ENCODE measurements at regions not wholly inside any gene's neighbourhood (a gene's known extent, or its start where the extent isn't known, plus 50 kb on each side); places are given as distances from the start of the nearest gene placed in this dataset.
"Not testable (repeated sequence)": the region's sequence is repeated elsewhere in the genome, so short reads cannot be mapped to it uniquely, and the experiment has no call there.

- no peak for DNase-seq (ENCODE audit: low spot score)
Measured at GRCh38 chr18:73549236-73549635, 598.4 kb downstream of the FBXO15 start.

GRCh38 chr18:73545472-73545871 lies 602.2 kb downstream of the FBXO15 start:
- no peak for DNase-seq (ENCODE audit: low spot score)

- DNase-seq (ENCODE audit: low spot score), result no peak
Measured at GRCh38 chr18:73544617-73545016, 603.0 kb downstream of the FBXO15 start.

DNA sequence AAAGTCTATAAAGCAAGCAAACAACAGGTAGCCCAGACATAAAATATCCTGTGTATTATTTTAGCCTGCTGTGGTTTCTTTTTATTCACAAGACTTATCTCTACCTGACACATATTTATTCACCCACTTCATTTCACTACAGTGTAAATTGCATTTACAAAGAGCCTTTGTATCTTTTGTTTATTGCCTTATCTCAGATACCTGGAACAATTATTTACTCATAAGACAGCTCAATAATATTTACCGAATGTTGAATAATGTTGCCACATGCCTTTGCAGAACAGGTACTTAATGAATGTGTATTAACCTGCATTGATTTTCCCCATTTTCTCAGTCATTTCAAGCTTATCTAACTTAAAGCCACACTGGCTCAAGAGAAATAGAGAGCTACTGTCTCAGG lies 603.6 kb downstream of the FBXO15 start:
- no peak for DNase-seq (ENCODE audit: low spot score)

DNA sequence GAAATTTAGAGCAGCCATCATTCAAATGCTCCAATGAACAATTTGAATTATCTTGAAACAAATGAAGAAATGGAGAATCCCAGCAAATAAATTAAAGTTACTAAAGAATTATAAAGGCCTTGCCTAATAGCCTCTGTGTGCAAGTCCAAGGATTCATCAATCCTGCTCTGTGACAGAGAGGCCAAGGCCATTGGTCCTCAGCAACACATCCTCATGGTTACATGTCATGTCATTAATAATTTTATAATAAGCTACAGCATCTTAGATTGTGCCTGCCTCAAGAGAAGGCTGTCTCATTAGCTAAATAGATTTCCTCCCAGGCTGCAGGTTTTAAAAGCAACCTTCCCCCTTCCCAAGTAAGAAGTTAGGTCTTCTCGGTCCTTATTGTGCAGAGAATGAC lies 611.6 kb downstream of the FBXO15 start:
- DNase-seq (ENCODE audit: low spot score), result no peak

GRCh38 chr18:73535189-73535588 lies 612.4 kb downstream of the FBXO15 start:
- no peak for DNase-seq (ENCODE audit: low spot score)

- no peak for DNase-seq (ENCODE audit: low spot score)
Measured at GRCh38 chr18:73531601-73532000, 616.0 kb downstream of the FBXO15 start.

GRCh38 chr18:73528066-73528465 lies 619.6 kb downstream of the FBXO15 start:
- DNase-seq (ENCODE audit: low spot score), result no peak

GRCh38 chr18:73520229-73520628 lies 627.4 kb downstream of the FBXO15 start:
- DNase-seq (ENCODE audit: low spot score), result peak; percentile 35

DNA sequence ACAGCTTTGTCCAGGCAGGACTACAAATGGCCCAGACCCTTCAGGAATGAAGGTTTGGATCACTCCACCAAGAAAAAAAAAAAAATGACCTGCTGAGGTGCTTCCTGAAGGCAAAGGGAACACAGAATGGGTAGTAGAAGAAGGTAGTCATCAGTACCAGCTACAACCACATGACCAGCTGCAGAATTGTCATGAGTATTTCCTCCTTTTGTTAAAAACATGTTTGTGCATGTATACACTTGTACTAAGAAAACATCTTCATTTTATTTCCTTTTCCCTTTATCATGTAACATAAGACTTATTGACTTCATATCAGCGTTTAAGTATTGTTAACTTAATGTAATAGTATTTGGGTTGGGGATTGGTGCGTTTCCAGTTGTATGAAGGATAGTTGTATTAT lies 631.6 kb downstream of the FBXO15 start:
- DNase-seq (ENCODE audit: low spot score), result not testable (repeated sequence)

DNA sequence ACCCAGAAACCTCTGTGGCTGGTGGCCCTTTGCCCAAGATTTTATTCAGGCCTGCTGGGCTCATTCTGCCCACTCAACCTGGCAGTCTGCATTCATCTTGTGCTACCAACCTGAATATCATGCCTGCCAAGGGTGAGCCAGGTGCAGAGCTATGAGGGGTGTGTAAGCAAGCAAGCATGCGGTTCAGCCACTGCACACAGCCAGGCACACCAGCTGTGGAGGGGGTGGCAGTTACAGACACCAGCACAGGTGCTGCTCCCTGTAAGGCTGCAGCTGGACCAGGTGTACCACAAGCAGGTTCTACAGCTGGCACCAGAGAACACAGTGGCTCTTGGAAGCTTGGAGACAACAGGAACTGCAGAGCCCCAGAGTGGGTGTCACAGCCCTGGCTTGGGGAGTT lies 633.2 kb downstream of the FBXO15 start:
- DNase-seq (ENCODE audit: low spot score), result no peak

DNA sequence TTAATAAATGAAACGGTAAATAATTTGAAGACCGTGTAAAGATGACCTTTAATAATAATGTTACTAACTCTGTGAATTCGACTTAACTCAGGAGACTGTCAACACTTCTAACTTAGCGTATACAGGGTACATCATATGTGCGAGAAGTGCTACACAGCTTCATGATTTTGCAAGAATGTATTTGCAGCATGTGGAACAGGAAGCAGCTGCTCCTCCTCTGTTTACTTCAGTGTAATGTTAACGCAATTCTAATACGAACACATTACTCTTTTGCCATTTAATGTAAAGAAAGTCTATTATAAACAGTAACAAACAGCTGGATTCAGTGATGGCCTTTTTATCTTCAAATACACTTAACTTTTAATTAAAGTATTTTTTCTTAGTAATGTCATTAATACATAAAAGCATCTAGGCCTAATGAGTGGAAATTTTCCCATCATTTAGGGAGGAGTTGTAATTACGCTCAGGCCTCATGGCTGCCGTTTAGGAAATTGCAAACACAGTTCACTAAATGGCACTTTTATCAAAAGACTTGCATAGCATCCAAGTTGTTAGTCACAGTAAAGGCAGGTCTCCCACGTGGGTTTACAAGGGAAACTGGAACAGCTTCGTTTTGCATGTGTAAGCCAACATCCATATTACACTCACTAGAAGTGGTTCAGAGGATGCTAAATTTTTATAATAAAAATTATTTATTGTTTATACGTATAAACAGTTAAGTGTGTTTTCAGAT lies 635.7 kb downstream of the FBXO15 start:
- DNase-seq (ENCODE audit: low spot score), result no peak

GRCh38 chr18:73509460-73509859 lies 638.2 kb downstream of the FBXO15 start:
- DNase-seq (ENCODE audit: low spot score), result no peak

- DNase-seq (ENCODE audit: low spot score), result no peak
Measured at GRCh38 chr18:73503326-73503725, 635.5 kb upstream of the NETO1 start.

GRCh38 chr18:73487966-73488365 lies 620.2 kb upstream of the NETO1 start:
- DNase-seq (ENCODE audit: low spot score), result no peak

GRCh38 chr18:73485166-73485565 lies 617.4 kb upstream of the NETO1 start:
- DNase-seq (ENCODE audit: low spot score), result no peak

DNA sequence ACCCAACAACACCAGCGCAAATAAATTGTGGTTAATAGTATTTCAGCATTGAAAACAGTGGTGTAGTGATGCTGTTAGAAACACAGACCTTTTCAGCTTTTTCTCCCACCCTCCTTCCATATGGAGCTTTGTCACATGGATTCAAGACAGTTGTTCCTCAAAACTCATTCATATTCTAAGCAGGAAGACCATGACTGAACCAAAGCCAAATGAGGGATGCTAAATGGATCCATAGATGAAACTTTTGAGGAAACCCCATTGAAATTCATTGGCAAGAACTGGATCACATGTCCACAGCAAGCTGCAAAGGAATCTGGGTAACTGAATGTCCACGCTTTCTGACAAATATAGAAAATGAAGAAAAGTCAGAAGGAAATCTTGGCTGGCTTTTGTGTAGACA lies 615.1 kb upstream of the NETO1 start:
- no peak for DNase-seq (ENCODE audit: low spot score)

DNA sequence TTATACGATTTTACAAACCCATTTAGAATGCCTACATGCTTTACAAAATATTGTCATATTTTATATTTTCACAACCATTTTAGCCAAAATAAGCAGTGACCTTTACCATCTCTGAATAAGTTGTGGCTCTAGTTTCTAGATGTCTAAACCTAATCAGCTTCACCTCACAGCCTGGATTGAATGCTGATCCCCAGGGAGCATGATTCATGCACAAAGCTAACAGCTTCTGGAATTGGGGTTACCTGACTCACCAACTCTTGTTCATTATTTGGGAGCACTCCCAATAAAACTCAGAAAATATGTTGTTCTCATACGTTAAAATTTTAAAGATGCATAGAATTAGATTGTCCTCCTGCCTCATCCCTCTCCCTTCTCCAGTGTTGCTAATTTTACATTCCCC lies 611.7 kb upstream of the NETO1 start:
- no peak for DNase-seq (ENCODE audit: low spot score)

GRCh38 chr18:73478191-73478590 lies 610.4 kb upstream of the NETO1 start:
- no peak for DNase-seq (ENCODE audit: low spot score)

DNA sequence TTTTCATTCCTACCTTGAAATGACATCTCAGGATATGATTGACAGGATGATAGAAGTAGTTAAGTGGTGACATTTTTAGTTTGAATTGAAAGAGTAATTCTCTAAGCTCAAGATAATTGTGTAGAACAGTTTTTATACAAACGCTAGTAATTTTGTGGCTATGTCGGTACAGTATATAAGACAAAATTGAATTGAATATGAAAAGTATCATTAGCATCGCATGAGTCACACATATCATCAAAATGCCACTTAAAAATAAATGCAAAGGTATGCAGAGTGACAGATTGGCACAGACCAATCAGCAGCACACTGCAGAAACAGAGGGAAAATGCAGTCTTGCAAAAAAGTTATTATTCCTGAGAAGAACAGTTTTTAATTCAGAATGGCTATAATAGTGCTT lies 608.2 kb upstream of the NETO1 start:
- no peak for DNase-seq (ENCODE audit: low spot score)

- DNase-seq (ENCODE audit: low spot score), result no peak
Measured at GRCh38 chr18:73462092-73462491, 594.3 kb upstream of the NETO1 start.

- DNase-seq (ENCODE audit: low spot score), result no peak
Measured at GRCh38 chr18:73461780-73462059, 593.9 kb upstream of the NETO1 start.

- DNase-seq (ENCODE audit: low spot score), result no peak
Measured at GRCh38 chr18:73461038-73461779, 593.4 kb upstream of the NETO1 start.

Data from HT-29 (cell line).